ENCODE measurements at regions not wholly inside any gene's neighbourhood (a gene's known extent, or its start where the extent isn't known, plus 50 kb on each side); places are given as distances from the start of the nearest gene placed in this dataset.

DNA sequence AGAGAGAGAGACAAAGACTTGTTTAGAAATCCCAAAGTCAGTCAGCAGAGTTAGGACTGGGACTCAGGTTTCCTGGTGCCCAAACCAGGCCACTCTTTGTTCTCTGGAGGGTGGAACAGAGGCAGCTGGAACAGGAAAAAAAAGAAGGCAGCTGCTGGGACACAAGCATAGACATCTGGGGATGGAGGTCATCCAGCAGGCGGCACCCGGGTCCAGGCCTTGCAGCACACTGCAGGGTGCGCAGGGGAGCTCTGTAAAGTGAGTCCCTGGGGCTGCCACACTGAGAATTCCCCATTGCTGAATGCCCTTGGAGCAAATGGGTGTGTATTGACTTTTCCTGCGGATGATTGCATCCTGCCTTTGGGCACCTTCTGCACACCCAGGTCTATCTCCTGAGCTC is 222.9 kb upstream of the CSF3R start:
- TF ChIP-seq POLR2A (IDR thresholded peaks at IDR 0.05), result no peak
- TF ChIP-seq, protein P1, sequence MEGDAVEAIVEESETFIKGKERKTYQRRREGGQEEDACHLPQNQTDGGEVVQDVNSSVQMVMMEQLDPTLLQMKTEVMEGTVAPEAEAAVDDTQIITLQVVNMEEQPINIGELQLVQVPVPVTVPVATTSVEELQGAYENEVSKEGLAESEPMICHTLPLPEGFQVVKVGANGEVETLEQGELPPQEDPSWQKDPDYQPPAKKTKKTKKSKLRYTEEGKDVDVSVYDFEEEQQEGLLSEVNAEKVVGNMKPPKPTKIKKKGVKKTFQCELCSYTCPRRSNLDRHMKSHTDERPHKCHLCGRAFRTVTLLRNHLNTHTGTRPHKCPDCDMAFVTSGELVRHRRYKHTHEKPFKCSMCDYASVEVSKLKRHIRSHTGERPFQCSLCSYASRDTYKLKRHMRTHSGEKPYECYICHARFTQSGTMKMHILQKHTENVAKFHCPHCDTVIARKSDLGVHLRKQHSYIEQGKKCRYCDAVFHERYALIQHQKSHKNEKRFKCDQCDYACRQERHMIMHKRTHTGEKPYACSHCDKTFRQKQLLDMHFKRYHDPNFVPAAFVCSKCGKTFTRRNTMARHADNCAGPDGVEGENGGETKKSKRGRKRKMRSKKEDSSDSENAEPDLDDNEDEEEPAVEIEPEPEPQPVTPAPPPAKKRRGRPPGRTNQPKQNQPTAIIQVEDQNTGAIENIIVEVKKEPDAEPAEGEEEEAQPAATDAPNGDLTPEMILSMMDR (IDR thresholded peaks at IDR 0.05), result no peak

All from prostate gland (tissue), 2 donors.